Right hindlimb (tissue), 1 donor: ENCODE measurements at regions not wholly inside any gene's neighbourhood (a gene's known extent, or its start where the extent isn't known, plus 50 kb on each side); places are given as distances from the start of the nearest gene placed in this dataset.
A peak's percentile ranks its signal among the peaks of the same experiment; 100 is the strongest.

Source experiments
- DNase-seq: peaks from one replicate; pipeline ENCODE4 v3.0.0-alpha.2; 2018

DNA sequence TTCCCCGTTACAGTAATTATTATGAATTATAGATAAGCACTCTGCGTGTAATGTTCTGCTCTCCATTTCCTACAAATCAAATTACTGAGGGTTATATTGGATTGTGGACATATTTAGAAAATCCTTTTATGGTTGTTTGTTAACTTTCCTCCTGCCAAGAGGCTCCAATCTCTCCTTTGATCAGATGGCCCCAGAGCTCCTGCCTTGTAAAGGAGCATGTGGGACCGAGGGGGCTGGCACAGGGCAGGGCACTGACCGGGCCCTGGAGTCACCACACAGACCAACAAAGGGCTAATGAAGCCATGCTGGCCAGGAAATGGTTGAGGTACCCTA lies 415.9 kb downstream of the EFNA5 start:
- no peak for DNase-seq

DNA sequence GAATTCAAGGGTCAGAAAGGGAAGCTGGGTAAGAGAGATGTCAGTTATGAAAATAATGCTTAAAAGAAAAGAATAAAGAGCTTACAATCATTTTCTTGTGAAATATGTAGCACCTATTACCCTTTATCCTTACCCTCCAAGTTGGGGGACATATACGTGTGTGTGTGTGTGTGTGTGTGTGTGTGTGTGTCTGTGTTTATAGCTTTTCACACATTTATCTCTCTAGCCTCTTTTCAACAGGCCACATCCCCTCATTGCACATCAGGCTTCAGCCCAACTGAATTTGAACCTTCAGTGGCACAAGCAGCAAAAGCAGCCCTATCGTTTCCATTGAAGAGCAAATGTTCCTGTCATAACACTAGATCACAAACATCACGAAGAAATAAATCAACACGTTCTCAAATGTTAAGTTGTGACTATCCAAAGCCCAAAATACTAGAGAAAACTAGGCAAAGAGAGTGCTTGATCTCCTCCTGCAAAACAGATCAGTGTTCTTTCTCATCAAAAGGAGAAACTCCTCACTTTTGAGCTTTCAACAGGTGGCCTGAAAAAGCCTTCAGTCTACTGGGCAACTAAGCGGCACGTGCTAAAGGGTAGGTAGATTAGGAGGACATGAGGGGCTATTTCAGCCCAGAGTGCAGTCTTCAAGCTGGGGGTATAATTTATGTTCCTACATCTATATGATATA lies 416.4 kb downstream of the EFNA5 start:
- DNase-seq, result no peak

DNA sequence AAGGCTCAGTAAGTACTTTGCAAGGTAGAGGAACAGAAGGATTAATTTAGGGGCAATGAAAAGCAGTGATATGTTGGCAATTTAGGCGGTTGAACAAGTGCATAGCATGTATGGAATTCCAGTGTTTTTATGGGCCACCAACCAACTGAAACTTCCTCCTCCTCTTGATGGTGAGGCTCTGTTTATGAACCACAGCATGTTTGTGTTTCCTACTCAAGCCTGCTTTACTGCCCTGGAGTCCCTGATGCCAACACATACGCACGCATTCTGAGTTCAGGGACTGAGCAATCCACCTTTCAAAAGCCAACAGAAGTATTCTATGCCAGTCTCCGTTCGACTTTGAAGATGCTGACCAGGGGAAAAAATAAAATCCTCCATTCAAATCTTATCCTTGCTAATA lies 417.5 kb downstream of the EFNA5 start:
- no peak for DNase-seq

DNA sequence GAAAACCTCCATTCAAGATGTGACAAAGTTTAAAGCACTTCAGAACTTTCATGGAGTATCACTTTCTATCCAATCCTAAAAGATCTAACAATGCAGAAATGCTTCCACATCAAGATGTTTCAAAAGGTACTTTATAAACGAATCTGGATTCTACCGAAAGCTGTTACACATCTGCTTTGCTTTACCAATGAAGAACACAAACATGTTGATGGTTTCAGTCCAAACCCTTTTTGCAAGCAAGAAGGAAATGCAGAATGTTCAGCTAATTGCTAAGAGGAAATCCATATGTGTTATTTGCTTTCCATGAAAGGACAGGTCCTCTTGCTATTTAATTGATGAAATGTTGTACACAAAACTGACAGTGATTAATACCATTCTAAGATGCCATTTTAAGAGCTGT lies 419.6 kb downstream of the EFNA5 start:
- DNase-seq, result no peak

DNA sequence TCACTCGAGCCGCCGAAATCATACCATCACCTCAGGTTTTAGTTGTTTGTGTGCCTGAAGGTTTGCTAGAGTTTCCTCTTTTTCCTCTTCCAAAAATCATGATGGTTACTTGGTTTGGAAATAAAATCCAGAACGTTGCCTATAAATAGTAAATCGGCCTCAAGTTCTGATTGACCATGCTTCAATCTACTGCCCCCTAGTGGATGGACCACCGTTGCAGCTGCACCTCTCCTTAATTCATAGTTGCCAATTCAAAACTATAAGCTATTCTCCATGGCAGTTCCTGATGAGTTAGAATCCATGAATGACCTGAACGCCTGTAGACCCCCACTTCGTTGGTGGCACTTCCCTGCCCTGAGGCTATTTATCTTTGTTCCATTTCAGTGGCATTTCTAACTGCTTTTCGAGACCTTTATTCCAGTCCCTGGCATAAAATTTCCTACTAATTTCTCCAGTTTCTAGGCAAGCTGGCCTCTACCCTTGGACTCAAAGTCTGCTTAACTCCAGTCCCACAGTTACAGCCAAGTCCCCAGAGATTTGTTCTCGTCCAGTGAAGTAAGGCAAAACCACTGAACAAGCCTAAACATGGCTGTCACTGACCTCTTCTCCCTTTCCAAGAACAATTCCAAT lies 422.6 kb downstream of the EFNA5 start:
- DNase-seq, result peak; percentile 28

DNA sequence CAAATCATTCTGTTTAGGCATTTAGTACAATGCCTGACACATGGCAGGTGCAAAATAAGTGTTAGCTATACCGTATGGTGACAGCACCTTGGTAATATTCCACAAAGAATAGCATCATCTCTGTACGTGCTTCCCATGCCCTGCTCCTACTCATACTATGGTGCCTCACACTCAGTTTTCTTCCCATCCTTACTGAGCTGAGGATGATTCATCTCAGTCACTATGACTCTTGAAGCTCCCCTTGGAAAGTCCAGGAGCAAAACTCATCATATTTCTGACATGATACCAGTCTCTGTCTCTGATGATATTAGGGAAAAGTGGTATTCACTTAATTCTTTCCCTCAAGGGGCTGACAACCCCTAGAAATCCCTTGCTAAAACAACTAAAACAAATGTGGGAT lies 423.3 kb downstream of the EFNA5 start:
- DNase-seq, result no peak

DNA sequence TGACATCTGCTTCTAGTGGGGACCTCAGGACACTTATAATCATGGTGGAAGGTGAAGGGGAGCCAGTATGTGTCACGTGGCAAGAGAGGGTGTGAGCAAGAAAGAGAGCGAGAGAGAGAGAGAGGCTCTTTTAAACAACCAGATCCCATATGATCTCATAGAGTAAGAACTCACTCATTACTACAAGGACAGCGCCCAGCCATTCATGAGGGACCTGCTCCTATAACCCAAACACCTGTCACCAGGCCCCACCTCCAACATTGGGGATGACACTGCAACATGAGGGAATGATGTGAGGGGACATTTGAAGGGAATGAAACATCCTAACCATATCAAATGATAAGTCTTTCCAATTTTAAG lies 427.5 kb downstream of the EFNA5 start:
- DNase-seq, result no peak

DNA sequence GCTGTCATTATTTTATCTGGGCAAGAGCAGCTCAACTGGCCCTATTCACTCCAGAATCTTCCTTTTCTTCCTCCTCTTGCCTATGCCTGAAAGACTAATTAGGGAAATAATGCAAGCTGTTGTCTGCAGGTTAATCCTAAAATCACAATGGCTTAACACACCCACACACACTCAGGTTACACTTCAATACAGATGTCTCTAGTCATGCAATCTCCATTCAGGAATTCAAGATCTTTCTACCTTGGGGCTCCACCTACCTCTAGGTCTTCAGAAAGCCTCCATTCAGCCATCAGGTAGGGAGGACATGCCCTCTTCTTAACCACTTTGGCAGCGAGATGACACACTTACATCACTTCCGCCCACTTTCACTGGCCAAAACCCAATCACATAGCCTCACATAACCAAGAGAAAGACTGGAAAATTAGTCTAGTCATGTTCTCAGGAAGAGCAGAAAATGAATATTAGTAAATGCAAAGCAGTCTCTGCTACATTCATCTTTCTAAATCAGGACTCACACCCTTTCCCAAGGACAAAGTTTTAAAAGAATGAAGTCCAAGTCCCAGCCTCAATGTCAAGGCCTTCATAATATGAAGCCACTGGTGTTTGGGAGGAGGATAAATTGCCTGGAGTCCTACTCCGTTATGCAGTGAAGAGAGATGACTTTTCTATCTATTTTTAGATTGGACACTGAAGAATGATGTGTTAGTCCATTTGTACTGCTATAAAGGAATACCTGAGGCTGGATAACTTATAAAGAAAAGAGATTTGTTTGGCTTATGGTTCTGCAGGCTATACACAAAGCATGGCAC lies 428.1 kb downstream of the EFNA5 start:
- no peak for DNase-seq

DNA sequence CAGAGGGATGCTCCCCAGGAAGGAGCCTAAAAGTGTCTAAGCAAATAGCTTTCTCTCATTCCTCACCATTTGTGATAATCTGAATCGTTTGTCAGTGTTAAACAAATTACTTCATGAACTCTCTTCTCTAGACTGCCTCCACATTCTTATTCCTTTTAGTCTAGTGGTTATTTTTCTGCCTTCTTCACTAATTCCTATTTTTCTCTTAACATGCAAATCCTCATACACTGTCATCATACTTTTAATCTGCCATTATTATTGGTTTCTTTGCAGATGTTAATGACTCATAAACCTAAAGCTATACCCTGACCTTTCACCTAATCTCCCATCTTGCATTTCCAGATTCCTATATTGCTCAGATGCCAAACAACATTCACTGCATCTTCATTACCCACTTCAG lies 428.9 kb downstream of the EFNA5 start:
- no peak for DNase-seq

DNA sequence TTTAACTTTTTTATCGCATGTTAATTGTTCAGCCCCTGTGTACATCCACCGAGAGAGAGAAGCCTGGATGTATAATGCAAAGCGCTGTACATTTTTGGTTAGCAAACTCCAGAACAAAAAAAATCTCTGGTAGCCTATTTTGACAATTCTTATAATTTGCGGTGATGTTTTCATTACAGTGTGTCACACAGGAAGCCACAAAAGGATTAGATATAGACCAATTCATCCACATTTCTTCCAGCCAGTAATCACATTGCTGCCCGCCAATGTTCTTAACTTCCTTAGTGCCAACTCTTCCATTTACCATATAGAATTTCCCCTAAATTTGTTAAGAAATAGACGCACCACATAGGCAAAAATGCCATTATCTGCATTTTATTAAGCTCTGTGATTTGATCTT lies 435.6 kb downstream of the EFNA5 start:
- no peak for DNase-seq

DNA sequence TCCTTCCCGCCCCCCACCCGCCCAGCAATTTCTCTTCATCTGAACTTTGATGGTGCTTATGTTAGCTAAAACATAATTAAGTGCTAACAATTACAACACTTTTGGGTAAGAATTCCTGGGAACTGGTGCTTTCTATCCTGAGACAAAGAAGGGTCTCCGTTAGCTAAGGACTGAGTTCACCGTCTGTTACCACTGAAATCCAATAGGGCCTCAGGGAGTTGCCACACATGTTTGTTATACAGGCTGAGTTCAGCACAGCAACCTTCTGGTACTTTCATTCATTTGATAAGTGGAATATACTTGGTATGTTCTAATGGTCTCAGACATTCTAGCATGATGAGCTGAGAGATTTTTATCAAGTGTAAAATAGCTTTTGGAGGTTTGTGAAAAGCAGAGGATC lies 437.9 kb downstream of the EFNA5 start:
- DNase-seq, result no peak

DNA sequence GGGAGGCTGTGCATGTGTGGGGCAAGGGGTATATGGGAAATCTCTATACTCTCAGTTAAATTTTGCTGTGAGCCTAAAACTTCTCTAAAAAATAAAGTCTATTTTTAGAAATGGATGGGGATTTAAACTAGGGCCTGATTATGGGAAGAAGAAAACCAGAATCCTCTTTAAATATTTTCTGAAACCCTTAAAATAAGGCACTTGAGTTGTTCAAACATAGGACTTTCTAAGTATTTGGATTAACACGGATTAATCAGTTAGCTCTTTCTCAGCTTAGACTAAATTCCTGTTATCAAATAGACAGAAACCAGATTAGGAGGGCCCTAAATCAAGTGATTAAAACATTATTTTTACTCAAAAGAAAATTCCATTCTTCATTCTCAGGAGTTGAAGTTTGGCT lies 438.4 kb downstream of the EFNA5 start:
- DNase-seq, result no peak

DNA sequence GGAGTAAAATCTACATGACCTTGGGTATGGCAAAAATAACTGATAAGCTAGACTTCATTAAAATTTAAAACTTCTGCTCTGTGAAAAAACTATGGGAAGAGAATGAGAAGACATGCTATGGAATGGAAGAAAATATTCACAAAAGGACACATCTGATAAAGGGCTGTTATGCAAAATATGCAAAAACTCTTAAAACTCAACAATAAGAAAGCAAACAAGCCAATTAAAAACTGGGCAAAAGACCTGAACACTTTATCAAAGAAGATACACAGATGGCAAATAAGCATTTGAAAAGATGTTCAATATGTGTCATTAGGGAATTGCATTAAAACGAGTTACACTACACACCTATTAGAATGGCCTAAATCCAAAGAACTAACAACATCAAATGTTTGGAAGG lies 439.5 kb downstream of the EFNA5 start:
- no peak for DNase-seq

DNA sequence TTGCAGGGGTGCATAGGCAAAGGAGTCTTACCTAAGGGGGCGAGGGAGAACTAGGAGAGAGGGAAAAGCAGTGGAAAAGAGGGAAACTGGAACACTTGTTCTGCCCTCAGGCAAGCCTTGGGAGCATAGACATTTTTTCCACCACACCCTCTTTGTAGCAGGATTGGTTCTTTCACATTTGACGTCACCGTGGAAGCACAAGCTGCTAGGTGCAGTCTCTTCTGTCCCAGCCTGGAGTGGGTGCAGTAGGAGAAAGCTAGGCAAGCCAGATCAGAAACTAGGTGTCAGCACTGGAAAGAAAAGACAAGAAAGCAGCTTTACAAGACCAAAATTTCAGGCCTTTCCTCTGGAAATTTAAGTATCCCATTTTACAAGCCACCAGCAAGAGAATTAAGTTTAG lies 440.4 kb downstream of the EFNA5 start:
- DNase-seq, result no peak

DNA sequence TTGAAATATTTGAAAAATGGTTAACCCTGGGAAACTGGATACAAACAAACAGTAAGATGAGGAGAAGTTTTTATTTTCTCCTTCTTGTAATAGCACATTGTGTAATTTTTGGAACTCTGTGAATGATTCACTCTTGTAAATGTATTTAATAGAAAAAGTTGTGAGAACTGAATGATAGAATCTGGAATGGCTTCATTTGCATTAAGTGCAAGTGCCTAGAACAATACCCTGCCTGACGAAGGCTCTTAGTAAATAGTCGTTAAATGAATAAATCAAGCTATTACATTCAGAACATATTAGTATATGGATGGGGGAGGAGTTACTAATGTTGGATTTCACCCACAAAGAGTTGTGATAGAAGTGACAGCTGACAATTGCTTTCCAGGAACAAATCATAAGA lies 442.5 kb downstream of the EFNA5 start:
- no peak for DNase-seq

DNA sequence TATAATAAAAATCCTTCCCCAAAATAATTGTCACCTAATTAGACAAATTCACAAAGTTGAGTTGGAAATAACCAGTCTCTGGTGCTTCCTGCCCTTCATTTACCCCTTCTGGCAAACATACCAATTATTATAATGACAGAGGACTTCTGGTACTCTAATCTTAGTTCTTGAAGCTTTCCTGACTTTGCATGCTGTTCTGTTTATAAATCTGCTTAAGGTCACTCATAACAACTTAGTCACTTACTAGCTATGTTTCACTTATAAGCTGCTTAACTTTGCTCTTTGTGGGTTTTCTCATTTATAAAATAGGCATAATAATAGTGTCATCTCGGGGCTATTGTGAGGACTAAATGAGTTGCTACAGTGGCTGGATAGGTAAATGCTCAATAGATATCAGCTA lies 446.5 kb downstream of the EFNA5 start:
- DNase-seq, result no peak

DNA sequence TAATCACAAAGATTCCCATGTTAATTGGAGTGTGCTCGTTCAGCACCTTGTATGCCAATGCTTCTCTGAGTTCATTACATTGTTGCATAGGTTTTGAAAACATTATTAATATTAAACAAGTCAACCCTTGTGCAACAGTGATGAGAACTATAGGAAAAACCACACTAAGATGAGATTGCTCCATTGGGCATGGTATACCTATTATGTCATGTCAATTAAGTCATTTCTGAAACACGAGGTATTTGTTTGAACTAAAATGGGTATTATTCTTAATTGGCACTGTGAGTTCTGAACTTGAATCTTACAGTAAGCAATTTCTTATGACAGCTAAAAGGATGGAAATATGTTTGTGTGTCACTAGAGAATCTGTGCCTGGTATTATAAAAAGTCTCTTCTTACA lies 447.7 kb downstream of the EFNA5 start:
- no peak for DNase-seq

DNA sequence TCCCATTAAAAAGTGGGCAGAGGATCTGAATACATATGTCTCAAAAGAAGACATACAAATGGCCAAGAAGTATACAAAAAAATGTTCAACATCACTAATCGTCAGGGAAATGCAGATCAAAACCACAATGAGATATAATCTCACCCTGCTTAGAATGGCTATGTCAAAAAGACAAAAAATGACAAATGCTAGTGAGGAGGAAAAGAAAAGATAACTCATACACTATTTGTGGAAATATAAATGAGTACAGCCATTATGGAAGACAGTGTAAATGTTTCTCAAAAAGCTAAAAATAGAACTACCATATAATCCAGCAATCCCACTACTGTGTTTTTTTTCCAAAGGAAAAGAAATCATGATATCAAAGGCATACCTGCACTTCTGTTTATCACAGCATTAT lies 450.7 kb downstream of the EFNA5 start:
- no peak for DNase-seq

DNA sequence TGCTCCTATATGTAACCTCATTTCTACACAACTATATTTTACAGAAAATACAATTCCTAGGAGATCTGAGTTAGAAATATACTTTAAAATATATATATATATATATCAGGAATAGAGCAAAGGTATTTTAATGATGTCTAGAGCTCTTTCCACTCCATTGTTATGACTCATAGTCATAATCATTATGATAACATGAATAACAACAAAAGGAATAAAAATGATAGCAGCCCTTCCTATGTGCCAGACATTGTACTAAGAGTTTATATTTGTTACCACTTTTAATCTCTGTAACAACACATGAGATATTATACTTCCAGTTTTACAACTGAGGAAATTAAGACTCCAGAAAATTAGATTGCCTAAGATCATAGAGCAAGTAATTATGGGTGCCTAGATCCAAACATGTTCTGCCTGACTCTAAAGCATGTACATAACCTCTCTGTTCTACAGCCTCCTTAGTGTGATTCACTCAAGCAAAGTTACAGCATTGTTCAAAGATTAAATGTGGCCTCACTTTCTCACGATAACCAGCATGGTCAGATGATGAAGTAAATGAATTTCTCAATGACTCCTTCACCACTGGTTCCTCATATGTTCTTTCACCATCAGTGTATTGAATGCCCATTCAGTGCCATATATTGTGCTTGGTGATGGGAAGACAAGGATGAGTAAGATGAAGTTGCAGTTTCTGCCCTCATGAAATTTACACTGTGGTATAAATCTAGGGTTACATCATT lies 452.1 kb downstream of the EFNA5 start:
- DNase-seq, result no peak

DNA sequence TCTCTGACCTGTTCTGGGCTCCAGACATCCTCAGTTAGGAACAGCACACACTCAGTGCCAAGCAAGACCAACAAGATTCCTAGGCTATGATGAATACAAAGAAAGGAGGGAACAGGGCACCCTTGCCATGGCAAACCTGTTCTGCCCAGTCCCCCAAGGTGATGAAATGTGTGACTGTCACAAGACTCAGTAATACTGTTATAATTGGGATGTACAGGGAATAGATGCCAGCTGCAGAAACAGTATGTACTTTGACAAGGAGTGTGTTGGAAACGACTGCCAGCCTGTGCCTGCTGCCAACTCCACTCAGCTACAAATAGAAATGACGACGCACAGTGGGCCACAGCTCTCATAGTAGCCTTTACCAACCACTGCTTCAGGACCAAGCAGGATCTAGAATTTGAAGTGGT lies 453.0 kb downstream of the EFNA5 start:
- peak; percentile 37 for DNase-seq

DNA sequence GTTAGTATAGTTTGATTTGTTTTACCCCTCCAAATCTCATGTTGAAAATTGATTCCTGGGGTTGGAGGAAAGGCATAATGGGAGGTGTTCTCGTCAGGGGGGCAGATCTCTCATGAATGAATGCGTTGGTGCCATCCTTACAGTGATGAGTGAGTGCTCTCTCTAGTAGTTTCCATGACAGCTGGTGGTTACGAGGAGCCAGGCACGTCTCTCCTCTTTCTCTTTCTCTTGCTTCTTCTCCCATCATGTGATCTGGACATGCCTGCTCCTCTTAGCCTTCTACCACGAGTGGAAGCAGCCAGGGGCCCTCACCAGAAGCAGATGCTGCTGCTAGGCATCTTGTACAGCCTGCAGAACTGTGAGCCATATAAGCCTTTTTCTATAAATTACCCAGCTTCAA lies 454.1 kb downstream of the EFNA5 start:
- DNase-seq, result no peak

DNA sequence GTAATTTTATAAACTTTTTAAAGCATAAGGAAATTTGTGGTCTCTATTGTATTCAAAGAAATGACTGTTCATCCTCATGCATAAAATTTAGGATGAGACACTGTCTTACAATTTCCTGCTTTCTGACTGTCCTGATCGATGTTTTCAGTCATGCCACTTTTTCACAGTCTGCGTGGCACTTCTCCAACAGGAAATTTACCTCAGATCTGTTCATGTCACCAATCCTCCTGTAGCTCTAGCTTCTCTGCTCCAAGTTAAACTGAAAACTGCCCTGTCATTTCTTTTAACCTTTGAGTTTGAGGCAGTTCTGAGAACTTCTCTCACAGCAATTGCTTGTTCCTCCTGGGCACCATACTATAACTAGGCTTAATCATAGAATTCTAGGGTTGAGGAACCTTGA lies 455.1 kb downstream of the EFNA5 start:
- no peak for DNase-seq

DNA sequence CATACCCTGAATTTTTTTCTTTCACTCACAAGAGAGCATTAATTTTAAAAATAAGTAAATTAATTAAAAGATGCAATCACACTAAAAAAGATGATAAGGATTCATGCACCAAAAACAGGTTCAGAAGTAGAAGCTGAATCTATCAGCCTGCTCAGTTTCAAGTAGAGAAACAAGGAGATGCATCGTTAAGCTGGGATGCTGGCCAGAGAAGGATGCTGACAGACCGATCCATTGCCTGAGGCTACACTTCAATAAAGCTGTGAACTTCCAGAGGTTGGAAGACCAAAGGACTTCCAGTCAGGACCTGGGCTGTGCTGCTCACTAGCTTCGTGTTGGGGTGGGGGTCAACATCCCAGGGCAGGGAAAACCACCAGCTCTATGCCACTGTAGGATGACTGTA lies 457.7 kb downstream of the EFNA5 start:
- no peak for DNase-seq

DNA sequence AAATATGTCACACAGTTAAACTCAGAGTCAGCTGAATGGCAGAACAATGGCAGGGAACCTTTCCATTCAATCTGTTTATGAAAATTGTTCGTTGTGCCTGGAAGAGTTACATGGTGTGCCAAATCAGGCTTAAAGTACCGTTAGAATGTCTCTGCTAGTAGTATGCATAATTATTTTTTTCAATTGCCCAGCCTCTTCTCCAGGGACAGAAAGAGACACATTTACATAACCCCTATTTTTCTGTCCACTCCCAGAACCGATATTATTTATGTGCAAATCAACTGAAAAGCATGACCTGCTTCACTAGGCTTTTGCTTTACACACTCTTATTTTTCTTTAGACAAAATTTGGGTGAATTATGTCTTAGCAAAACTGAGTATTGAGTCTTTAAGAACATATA lies 459.1 kb downstream of the EFNA5 start:
- no peak for DNase-seq
